SK-N-SH (cell line): ENCODE measurements at regions not wholly inside any gene's neighbourhood (a gene's known extent, or its start where the extent isn't known, plus 50 kb on each side); places are given as distances from the start of the nearest gene placed in this dataset.

Experiments
- CHD2 ChIP-seq: fragments of 150-350 bp; IDR thresholded peaks from 2 replicates; pipeline ENCODE4 v1.6.1; 2018; ENCODE audit warnings: low read length; ENCODE audit not compliant: partially characterized antibody
- EP300 ChIP-seq, 2 experiments: IDR thresholded peaks; 2 replicates each; pipeline versions ENCODE4 v1.4.0 to v1.6.1; 2012; ENCODE audit warnings: borderline replicate concordance in 1 of 2, low read depth in 1 of 2, low read length in 1 of 2
- EZH2phosphoT487 ChIP-seq: fragments of 200-600 bp; sonication (generic); IDR thresholded peaks from 2 replicates; pipeline ENCODE4 v1.6.1; 2017; ENCODE audit warnings: low read depth, mixed run types, mild to moderate bottlenecking, antibody characterized with exemption, moderate library complexity, borderline replicate concordance
- FOXM1 ChIP-seq: IDR thresholded peaks from 2 replicates; pipeline ENCODE4 v1.4.0; 2012; ENCODE audit warnings: low read depth, mild to moderate bottlenecking
- NRF1 ChIP-seq: IDR thresholded peaks from 2 replicates; pipeline ENCODE4 v1.6.1; 2012; ENCODE audit warnings: low read depth, mild to moderate bottlenecking, low read length
- POLR2AphosphoS5 ChIP-seq: IDR thresholded peaks from 2 replicates; pipeline ENCODE4 v1.6.1; 2012; ENCODE audit warnings: low read depth, low read length
- RFX5 ChIP-seq: IDR thresholded peaks from 2 replicates; pipeline ENCODE4 v1.6.1; 2012; ENCODE audit warnings: mild to moderate bottlenecking, improper control_type of control experiment, low read length
- SIN3A ChIP-seq: IDR thresholded peaks from 2 replicates; pipeline ENCODE4 v1.6.1; 2012; ENCODE audit warnings: low read depth, mild to moderate bottlenecking, low read length, moderate library complexity, borderline replicate concordance
- SMC3 ChIP-seq: IDR thresholded peaks from 2 replicates; pipeline ENCODE4 v1.6.1; 2012; ENCODE audit warnings: low read depth, low read length, improper control_type of control experiment
- TF ChIP-seq, protein P1 (sequence below): IDR thresholded peaks from 2 replicates; pipeline ENCODE4 v1.6.1; 2012; ENCODE audit warnings: mild to moderate bottlenecking, low read depth, low read length, moderate library complexity
- TF ChIP-seq, protein P2 (sequence below): fragments of 200-600 bp; sonication (generic); IDR thresholded peaks from 2 replicates; pipeline ENCODE4 v1.6.1; 2017; ENCODE audit warnings: antibody characterized with exemption, mild to moderate bottlenecking, moderate library complexity

DNA sequence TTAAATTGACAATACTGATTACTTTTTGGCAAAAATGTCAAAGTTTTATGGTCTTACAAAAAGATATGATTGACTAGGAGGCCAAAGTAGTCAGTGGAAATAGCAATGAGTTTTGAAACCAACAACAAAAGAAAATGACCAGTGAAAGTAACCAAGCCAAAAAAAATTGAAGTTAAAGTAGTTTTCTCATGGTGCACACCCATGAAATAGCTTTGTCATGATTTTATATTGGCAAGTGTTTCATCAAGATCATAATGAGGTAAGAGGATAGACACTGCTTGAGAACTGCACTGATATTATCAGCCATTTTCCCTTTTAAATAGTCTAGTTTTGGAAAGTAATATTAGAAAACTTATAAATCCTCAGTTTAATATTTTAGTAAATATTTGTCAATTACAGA lies 206.2 kb upstream of the ADAMTS5 start:
- TF ChIP-seq, protein P1, sequence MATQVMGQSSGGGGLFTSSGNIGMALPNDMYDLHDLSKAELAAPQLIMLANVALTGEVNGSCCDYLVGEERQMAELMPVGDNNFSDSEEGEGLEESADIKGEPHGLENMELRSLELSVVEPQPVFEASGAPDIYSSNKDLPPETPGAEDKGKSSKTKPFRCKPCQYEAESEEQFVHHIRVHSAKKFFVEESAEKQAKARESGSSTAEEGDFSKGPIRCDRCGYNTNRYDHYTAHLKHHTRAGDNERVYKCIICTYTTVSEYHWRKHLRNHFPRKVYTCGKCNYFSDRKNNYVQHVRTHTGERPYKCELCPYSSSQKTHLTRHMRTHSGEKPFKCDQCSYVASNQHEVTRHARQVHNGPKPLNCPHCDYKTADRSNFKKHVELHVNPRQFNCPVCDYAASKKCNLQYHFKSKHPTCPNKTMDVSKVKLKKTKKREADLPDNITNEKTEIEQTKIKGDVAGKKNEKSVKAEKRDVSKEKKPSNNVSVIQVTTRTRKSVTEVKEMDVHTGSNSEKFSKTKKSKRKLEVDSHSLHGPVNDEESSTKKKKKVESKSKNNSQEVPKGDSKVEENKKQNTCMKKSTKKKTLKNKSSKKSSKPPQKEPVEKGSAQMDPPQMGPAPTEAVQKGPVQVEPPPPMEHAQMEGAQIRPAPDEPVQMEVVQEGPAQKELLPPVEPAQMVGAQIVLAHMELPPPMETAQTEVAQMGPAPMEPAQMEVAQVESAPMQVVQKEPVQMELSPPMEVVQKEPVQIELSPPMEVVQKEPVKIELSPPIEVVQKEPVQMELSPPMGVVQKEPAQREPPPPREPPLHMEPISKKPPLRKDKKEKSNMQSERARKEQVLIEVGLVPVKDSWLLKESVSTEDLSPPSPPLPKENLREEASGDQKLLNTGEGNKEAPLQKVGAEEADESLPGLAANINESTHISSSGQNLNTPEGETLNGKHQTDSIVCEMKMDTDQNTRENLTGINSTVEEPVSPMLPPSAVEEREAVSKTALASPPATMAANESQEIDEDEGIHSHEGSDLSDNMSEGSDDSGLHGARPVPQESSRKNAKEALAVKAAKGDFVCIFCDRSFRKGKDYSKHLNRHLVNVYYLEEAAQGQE, result no peak
- TF ChIP-seq, protein P2, sequence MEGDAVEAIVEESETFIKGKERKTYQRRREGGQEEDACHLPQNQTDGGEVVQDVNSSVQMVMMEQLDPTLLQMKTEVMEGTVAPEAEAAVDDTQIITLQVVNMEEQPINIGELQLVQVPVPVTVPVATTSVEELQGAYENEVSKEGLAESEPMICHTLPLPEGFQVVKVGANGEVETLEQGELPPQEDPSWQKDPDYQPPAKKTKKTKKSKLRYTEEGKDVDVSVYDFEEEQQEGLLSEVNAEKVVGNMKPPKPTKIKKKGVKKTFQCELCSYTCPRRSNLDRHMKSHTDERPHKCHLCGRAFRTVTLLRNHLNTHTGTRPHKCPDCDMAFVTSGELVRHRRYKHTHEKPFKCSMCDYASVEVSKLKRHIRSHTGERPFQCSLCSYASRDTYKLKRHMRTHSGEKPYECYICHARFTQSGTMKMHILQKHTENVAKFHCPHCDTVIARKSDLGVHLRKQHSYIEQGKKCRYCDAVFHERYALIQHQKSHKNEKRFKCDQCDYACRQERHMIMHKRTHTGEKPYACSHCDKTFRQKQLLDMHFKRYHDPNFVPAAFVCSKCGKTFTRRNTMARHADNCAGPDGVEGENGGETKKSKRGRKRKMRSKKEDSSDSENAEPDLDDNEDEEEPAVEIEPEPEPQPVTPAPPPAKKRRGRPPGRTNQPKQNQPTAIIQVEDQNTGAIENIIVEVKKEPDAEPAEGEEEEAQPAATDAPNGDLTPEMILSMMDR, result no peak
- TF ChIP-seq CHD2 (no peak), SIN3A (no peak), POLR2AphosphoS5 (no peak), NRF1 (no peak), SMC3 (no peak), RFX5 (no peak), EP300 (IDR thresholded peaks at IDR 0.05; ENCODE audit: borderline replicate concordance in 1 of 2, low read depth in 1 of 2, low read length in 1 of 2) (no peak), EZH2phosphoT487 (no peak), FOXM1 (no peak)
